ENCODE measurements at regions not wholly inside any gene's neighbourhood (a gene's known extent, or its start where the extent isn't known, plus 50 kb on each side); places are given as distances from the start of the nearest gene placed in this dataset.

DNA sequence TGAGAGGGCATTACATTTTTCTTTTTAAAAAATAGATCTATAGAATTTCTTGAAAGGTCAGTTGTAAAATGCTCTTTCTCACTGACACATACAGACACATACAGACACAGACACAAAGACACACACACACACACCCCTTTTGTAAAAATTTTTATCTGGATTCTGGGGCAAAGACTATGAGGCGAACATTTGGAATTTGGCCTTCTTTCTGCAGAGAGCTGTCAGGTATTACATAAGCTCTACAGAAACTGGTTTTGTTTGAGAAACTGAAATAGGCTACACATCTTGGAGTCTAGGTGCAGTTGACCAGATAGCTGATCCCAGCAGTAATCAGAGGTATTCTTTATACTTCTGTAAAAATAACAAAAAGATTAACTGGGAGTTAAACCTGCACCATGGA, 315.9 kb upstream of the RPS23 start:
- H3K4me1 ChIP-seq (ENCODE audit: low read depth): peaks cover 13% of the 10 kb centered on the region

DNA sequence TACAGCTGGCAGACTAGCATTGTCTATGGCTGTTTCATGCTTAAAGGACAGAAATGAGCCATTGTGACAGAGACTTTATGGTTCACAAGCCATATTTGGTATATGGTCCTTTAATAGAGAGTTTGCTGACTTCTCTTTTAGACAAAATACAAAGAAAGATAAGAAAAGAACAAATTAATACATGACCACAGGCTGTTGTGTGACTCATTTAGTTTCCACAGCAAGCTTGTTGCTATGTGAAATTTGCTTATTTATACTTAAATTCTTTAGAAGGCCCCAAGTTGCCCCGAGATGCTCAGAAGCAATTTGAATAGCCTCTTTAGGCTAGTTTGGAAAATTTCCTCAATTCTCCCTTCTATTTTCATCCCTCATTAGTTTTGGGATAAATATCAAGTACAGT, 315.3 kb upstream of the RPS23 start:
- H3K4me3 ChIP-seq: no peak overlapping the region
- TF ChIP-seq, protein P1, sequence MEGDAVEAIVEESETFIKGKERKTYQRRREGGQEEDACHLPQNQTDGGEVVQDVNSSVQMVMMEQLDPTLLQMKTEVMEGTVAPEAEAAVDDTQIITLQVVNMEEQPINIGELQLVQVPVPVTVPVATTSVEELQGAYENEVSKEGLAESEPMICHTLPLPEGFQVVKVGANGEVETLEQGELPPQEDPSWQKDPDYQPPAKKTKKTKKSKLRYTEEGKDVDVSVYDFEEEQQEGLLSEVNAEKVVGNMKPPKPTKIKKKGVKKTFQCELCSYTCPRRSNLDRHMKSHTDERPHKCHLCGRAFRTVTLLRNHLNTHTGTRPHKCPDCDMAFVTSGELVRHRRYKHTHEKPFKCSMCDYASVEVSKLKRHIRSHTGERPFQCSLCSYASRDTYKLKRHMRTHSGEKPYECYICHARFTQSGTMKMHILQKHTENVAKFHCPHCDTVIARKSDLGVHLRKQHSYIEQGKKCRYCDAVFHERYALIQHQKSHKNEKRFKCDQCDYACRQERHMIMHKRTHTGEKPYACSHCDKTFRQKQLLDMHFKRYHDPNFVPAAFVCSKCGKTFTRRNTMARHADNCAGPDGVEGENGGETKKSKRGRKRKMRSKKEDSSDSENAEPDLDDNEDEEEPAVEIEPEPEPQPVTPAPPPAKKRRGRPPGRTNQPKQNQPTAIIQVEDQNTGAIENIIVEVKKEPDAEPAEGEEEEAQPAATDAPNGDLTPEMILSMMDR (IDR thresholded peaks at IDR 0.05; ENCODE audit: low read depth, low read length): no peak
- peaks cover 13% of the 10 kb centered on the region for H3K4me1 ChIP-seq (ENCODE audit: low read depth)
- no peak overlapping the region for H3K27ac ChIP-seq
- no peaks in the 10 kb centered on the region for H3K27me3 ChIP-seq
- no peaks in the 10 kb centered on the region for H3K9me3 ChIP-seq (ENCODE audit: low read depth)
- DNase-seq (ENCODE audit: low read depth in 1 of 2, low spot score in 1 of 2): peak in 1 of 2 donors; percentile 78
- no peaks in the 10 kb centered on the region for H3K36me3 ChIP-seq

More for the DNA sequence above, 315.9 kb upstream of the RPS23 start:
- Histone ChIP-seq H3K27ac (no peak overlapping the region), H3K36me3 (no peaks in the 10 kb centered on the region), H3K27me3 (no peaks in the 10 kb centered on the region), H3K9me3 (ENCODE audit: low read depth) (no peaks in the 10 kb centered on the region), H3K4me3 (no peak overlapping the region)
- TF ChIP-seq, protein P1 (IDR thresholded peaks at IDR 0.05; ENCODE audit: low read depth, low read length): no peak
- peak in 1 of 2 donors; percentile 56 for DNase-seq (ENCODE audit: low read depth in 1 of 2, low spot score in 1 of 2)

DNA sequence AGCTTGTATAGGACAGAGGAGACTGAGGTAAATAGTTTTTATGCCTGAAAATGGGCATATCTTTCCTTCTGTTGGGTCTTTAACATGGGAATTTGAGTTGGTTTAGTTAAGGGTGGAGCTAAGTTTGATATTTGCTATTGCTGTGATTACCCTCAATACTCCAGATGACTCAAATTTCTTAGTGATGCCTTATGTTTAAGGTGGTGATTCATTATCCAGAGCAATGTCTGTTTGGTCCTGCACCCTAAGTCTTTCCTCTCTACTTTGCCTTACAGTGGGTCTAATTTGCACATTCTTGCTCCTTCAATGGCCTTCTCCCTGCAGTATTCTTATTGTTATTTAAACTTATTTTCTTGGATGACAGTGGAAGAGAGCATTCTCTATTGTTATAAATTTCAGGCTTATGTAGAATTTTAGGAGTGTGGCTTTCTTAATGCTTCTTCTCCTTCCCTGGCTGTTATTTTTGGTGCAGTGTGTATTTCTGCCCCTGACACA, 312.9 kb upstream of the RPS23 start:
- no peak overlapping the region for H3K4me3 ChIP-seq
- TF ChIP-seq, protein P1 (IDR thresholded peaks at IDR 0.05; ENCODE audit: low read depth, low read length): no peak
- no peak for DNase-seq (ENCODE audit: low read depth in 1 of 2, low spot score in 1 of 2)

DNA sequence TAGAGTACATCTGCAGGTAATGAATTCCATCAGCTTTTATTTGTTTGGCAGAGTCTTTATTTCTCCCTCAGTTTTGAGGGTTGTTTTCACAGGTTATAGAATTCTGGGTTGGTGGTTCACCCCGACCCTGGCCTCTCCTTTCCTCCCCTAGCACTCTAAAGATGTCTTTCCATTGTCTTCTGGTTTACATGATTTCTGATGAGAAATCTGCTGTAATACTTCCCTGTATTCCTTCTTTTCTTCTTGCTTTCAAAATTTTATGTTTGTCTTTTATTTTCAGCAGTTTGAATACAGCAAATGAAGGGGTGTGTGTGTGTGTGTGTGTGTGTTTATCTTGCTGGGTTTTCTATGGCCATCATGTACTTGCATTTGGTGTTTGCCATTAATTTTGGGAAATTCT, 312.0 kb upstream of the RPS23 start:
- Histone ChIP-seq H3K27ac (no peak overlapping the region), H3K36me3 (no peaks in the 10 kb centered on the region), H3K9me3 (ENCODE audit: low read depth) (no peaks in the 10 kb centered on the region), H3K27me3 (no peaks in the 10 kb centered on the region), H3K4me1 (ENCODE audit: low read depth) (peaks cover 15% of the 10 kb centered on the region), H3K4me3 (no peak overlapping the region)
- TF ChIP-seq, protein P1 (IDR thresholded peaks at IDR 0.05; ENCODE audit: low read depth, low read length): no peak
- no peak for DNase-seq (ENCODE audit: low read depth in 1 of 2, low spot score in 1 of 2)

More for the DNA sequence above, 312.9 kb upstream of the RPS23 start:
- Histone ChIP-seq H3K27ac (no peak overlapping the region), H3K4me1 (ENCODE audit: low read depth) (peaks cover 15% of the 10 kb centered on the region), H3K9me3 (ENCODE audit: low read depth) (no peaks in the 10 kb centered on the region), H3K36me3 (no peaks in the 10 kb centered on the region), H3K27me3 (no peaks in the 10 kb centered on the region)

DNA sequence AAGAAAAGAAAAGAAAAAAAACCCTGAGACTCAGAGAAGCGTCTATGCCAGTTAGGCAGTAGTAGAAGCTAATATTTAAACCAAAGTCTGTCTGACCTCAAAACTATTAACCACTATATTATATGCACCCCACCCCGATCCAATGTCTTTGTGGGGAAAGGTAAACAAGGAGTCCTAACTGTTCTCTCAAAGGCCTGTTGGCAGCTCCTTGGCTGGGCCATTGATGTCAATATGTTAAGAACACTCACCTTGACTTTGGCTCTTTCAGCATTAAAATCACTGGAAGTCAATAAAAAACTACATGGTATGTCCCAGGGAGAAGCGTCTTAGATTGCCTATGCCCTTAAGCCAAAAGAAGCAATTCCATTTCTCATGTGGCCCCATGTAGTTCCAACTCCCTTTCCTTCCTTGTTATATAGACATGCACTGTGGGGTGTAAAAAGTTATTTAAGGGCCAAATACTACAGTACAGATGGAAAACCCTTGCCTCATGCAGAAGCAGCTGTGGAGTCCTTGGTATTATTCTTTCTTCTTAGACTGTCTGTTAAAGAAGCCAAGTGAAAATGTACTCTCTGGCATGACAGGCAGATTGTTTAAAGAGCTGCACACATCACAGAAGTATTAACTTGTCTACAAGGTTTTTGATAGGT, 308.6 kb upstream of the RPS23 start:
- Histone ChIP-seq H3K27ac (no peak overlapping the region), H3K4me1 (ENCODE audit: low read depth) (peaks cover 11% of the 10 kb centered on the region), H3K4me3 (no peak overlapping the region), H3K9me3 (ENCODE audit: low read depth) (no peaks in the 10 kb centered on the region), H3K27me3 (no peaks in the 10 kb centered on the region), H3K36me3 (no peaks in the 10 kb centered on the region)
- DNase-seq (ENCODE audit: low read depth in 1 of 2, low spot score in 1 of 2): no peak
- TF ChIP-seq, protein P1 (IDR thresholded peaks at IDR 0.05; ENCODE audit: low read depth, low read length): no peak

Measured in cardiac muscle cell (in vitro differentiated cells and primary cell).